Psoas muscle (tissue), 7 donors: ENCODE measurements at regions not wholly inside any gene's neighbourhood (a gene's known extent, or its start where the extent isn't known, plus 50 kb on each side); places are given as distances from the start of the nearest gene placed in this dataset.

Experiments used
- ATAC-seq, 4 donors: fragments of 200-7000 bp; cut with Tn5 transposase; one replicate each; pipeline ENCODE4 v1.9.1; 2020; ENCODE audit warnings: moderate library complexity in 3 of 4, mild to moderate bottlenecking in 2 of 4
- DNase-seq, 2 donors: peaks; one replicate each; pipeline ENCODE4 v3.0.0-alpha.2; 2020
- H3K27ac ChIP-seq: fragments of 200-600 bp; one replicate; pipeline ENCODE4 v1.8.0; 2022
- H3K27me3 ChIP-seq, 3 donors: fragments of 200-600 bp in 1 of 3; one replicate each; pipeline versions ENCODE4 v1.6.1 to v1.8.0; 2013 to 2022; ENCODE audit warnings: low read length in 2 of 3, mild to moderate bottlenecking in 2 of 3, moderate library complexity in 1 of 3; ENCODE audit not compliant: insufficient read depth in 3 of 3
- H3K36me3 ChIP-seq, 2 donors: fragments of 200-600 bp in 1 of 2; one replicate each; pipeline versions ENCODE4 v1.6.1 to v1.8.0; 2013 to 2022; ENCODE audit warnings: low read depth in 1 of 2, mild to moderate bottlenecking in 1 of 2, moderate library complexity in 1 of 2; ENCODE audit not compliant: insufficient read depth in 1 of 2
- H3K4me1 ChIP-seq: fragments of 200-600 bp; one replicate; pipeline ENCODE4 v1.8.0; 2022
- H3K4me3 ChIP-seq: fragments of 200-600 bp; one replicate; pipeline ENCODE4 v1.8.0; 2022; ENCODE audit warnings: mild to moderate bottlenecking
- H3K9me3 ChIP-seq: fragments of 200-600 bp; one replicate; pipeline ENCODE4 v1.8.0; 2022
- WGBS, 3 donors: extraction: QIAGEN DNeasy Blood & Tissue Kit; methylation state at CpG; one replicate each; pipeline versions ENCODE4 v1.1.6 to v1.1.7; 2013; 5-methylcytosine and 5-hydroxymethylcytosine counted together
- intact Hi-C, 2 donors: fragments of 100-400 bp; cut with DNase I; formaldehyde crosslinking; loops; one replicate each; pipeline versions ENCODE4 v1.11.0 to v1.14.2; 2022
- TF ChIP-seq, protein P1 (sequence below): fragments of 200-600 bp; IDR thresholded peaks from one replicate; pipeline ENCODE4 v1.8.0; 2022; ENCODE audit warnings: antibody characterized with exemption
- donor health status: healthy with polysubstance abuse.
- donor health status: DM: no; HTN: no; CAD: no; lungs with moderate emphysema.
- donor health status: Bipolar disorder and iron deficiency.
- donor health status: healthy.
- donor health status: DM: yes; HTN: yes; CAD: no.
- donor health status: DM: no; HTN: no; CAD: no.
- donor health status: DM: yes; HTN: yes; CAD: no.

DNA sequence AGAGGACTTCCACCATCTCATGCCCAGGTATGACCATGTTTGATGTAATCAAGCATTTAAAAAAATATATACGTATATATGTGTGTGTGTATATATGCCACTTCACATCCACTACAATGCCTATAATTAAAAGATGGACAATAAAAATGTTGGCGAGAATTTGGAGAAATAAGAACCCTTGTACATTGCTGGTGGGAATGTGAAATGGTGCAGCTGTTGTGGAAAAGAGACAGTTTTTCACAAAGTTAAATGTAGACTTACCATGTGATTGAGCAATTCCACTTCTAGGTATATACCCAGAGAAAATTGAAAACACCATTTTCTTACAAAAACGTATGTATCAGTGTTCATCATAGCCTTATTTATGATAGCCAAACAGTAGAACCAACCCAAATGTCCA lies 229.2 kb upstream of the WWC1 start:
- DNase-seq (no peak), ATAC-seq (no peak)
- Histone ChIP-seq H3K27me3 (peaks cover 0 to 5% (median 0%) of the 10 kb centered on the region in 3 donors), H3K36me3 (no peaks in the 10 kb centered on the region), H3K27ac (no peak overlapping the region), H3K4me1 (no peaks in the 10 kb centered on the region), H3K9me3 (no peaks in the 10 kb centered on the region), H3K4me3 (no peak overlapping the region)
- 65 to 74% (median 67%) methylated on average over 3 of the region's 3 CpGs for WGBS, 3 donors
- TF ChIP-seq, protein P1, sequence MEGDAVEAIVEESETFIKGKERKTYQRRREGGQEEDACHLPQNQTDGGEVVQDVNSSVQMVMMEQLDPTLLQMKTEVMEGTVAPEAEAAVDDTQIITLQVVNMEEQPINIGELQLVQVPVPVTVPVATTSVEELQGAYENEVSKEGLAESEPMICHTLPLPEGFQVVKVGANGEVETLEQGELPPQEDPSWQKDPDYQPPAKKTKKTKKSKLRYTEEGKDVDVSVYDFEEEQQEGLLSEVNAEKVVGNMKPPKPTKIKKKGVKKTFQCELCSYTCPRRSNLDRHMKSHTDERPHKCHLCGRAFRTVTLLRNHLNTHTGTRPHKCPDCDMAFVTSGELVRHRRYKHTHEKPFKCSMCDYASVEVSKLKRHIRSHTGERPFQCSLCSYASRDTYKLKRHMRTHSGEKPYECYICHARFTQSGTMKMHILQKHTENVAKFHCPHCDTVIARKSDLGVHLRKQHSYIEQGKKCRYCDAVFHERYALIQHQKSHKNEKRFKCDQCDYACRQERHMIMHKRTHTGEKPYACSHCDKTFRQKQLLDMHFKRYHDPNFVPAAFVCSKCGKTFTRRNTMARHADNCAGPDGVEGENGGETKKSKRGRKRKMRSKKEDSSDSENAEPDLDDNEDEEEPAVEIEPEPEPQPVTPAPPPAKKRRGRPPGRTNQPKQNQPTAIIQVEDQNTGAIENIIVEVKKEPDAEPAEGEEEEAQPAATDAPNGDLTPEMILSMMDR, result no peak
- intact Hi-C loops, result no loop called here

DNA sequence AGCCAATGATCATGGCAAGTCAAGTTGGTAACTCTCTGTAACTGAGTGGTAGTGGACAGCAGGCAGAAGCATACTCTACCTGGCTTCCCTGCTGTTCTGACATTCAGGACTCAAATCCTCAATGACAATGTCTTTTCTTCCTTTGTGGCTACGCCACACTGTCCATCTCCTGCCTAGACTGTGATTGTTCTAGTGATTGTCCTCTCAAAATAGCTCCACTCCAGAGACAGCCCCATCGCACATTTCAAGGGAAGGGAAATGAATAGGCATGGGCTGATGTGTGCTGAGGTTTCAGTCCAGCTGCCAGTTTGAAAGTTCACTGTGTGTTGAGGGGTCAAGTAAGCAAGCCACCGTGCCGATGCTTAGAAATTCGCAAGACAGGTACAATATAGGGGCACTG lies 227.0 kb upstream of the WWC1 start:
- DNase-seq, result no peak
- TF ChIP-seq, protein P1, result no peak
- Histone ChIP-seq H3K27me3 (peaks cover 0 to 5% (median 0%) of the 10 kb centered on the region in 3 donors), H3K4me3 (no peak overlapping the region), H3K27ac (no peak overlapping the region), H3K4me1 (no peaks in the 10 kb centered on the region), H3K9me3 (no peaks in the 10 kb centered on the region), H3K36me3 (no peaks in the 10 kb centered on the region)
- intact Hi-C loops, result no loop called here
- no peak for ATAC-seq
- WGBS, 3 donors, result 77 to 85% (median 83%) methylated on average over 5 of the region's 5 CpGs

DNA sequence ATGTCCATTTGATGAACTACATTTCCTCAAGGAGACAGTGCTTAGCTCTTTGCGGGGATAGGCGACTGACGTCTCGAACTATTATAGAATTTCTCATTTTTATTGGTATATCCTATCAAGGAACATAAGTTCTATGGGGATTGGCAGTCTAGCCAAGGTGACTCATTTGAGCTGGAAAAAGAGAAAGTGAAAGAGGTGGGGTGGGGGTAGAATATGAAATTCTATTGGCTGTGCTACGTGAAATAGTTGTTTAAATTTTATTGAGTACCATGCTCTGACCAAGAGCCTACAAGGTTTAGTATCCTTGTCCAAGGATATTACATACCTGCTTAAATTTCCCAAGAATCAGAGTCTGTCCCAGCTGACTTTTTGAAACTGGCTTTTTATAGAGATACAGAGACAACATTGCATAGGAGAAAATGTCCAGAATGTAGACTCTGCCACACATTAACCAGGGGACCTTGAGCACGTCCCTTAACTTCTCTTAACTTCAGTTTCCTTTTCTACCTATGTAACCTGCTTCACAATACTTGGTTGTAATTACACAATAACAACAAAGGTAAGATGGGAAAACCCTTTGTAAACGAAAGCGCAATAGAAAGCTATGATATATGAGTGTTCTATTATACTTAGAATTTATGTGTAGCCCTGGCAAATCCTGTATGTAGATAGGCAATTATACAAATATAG lies 226.4 kb upstream of the WWC1 start:
- no peaks in the 10 kb centered on the region for H3K9me3 ChIP-seq
- ATAC-seq (no peak), DNase-seq (no peak)
- peaks cover 0 to 5% (median 0%) of the 10 kb centered on the region in 3 donors for H3K27me3 ChIP-seq
- WGBS, 3 donors, result 88% methylated on average over 8 of the region's 8 CpGs
- no peaks in the 10 kb centered on the region for H3K36me3 ChIP-seq
- no peak overlapping the region for H3K27ac ChIP-seq
- H3K4me1 ChIP-seq, result no peaks in the 10 kb centered on the region
- intact Hi-C loops, result no loop called here
- TF ChIP-seq, protein P1, result no peak
- H3K4me3 ChIP-seq, result no peak overlapping the region

DNA sequence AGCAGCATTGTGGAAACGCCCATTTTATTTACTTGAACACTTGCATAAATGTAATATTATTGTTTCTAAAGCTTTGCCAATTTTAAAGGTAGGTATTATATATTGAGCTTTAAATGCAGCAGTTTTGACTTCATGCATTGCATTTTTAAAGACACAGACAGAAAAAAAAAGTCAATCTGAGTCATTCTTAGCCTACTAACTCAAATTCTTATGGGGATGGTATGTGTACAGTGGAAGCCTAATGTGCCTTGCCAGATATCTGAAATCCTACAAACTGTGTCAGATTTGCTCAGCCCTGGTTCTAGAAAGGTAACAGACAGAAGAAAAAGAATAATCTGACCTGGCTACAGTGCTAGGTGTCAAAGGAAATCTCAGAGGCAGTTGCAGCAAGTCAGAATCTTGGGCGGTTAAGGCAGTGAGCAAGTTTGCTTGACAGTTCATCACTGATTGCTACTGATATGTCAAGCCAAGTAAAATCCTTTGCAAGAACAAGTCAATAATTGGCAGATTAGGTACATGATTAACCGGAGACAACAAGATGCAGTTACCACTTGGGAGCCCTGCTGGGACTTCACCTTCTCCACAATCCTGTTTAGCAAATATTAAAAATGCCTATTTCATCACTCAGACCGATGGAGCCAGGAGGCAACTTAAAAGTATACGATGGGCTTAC lies 224.8 kb upstream of the WWC1 start:
- no peak for ATAC-seq
- intact Hi-C loops, result no loop called here
- Histone ChIP-seq H3K36me3 (no peaks in the 10 kb centered on the region), H3K27ac (no peak overlapping the region), H3K27me3 (peaks cover 0 to 5% (median 0%) of the 10 kb centered on the region in 3 donors), H3K4me1 (no peaks in the 10 kb centered on the region), H3K9me3 (no peaks in the 10 kb centered on the region), H3K4me3 (no peak overlapping the region)
- TF ChIP-seq, protein P1, result no peak
- WGBS, 3 donors, result 77 to 90% (median 79%) methylated on average over 5 of the region's 5 CpGs
- no peak for DNase-seq
